GM12878 (cell line): ENCODE measurements at regions not wholly inside any gene's neighbourhood (a gene's known extent, or its start where the extent isn't known, plus 50 kb on each side); places are given as distances from the start of the nearest gene placed in this dataset.

Source experiments
- ATAC-seq: fragments of 200-7000 bp; cut with Tn5 transposase; 3 replicates; pipeline ENCODE4 v1.9.1; 2020; ENCODE audit warnings: mild to moderate bottlenecking, moderate library complexity
- BruUV-seq: library from RNA; stranded (reverse); fragments of 400-500 nt; replicated peaks from 2 replicates; lab custom pipeline; 2021; lab: Mats Ljungman, UMichigan
- CTCF ChIA-PET: fragments of 300-600 bp; sonication (Branson Sonifier 250); formaldehyde crosslinking; extraction: SDS; loops from one replicate; lab custom pipeline; 2021; ENCODE audit warnings: inconsistent platforms; lab: Yijun Ruan, JAX
- POLR2A ChIA-PET: fragments of 350-600 bp; formaldehyde crosslinking; extraction: SDS; loops from one replicate; lab custom pipeline; 2021; ENCODE audit warnings: inconsistent platforms; lab: Charles Lee
- RAD21 ChIA-PET: fragments of 300-600 bp; sonication (Branson Sonifier 250); formaldehyde crosslinking; loops from one replicate; lab custom pipeline; 2023; ENCODE audit warnings: antibody characterized with exemption; ENCODE audit not compliant: unreplicated experiment; lab: Charles Lee
- SMC1A ChIA-PET: fragments of 300-600 bp; sonication (Branson Sonifier 250); formaldehyde crosslinking; loops from one replicate; lab custom pipeline; 2023; ENCODE audit not compliant: unreplicated experiment, uncharacterized antibody; lab: Charles Lee
- DNase-seq: peaks from one replicate; pipeline ENCODE4 v3.0.0-alpha.2; 2011; ENCODE audit warnings: low read depth, low spot score
- FAIRE-seq: peaks from 3 replicates; lab custom pipeline; 2011; peaks lifted over from hg19 to GRCh38; lab: Jason Lieb, UNC
- H2AFZ ChIP-seq: 2 replicates; pipeline ENCODE4 v1.6.0; 2011; ENCODE audit warnings: low read depth, low read length, control low read depth; ENCODE audit not compliant: control insufficient read depth
- H3K27ac ChIP-seq: 2 replicates; pipeline ENCODE4 v1.5.1; 2011; ENCODE audit warnings: control low read depth; ENCODE audit not compliant: control insufficient read depth, insufficient read depth
- H3K27me3 ChIP-seq, 2 experiments: replicated peaks in 1 of 2; 2 replicates each; pipeline versions ENCODE4 v1.6.0 to v1.6.1; 2011; ENCODE audit warnings: low read length in 1 of 2; ENCODE audit not compliant: control insufficient read depth in 2 of 2, insufficient read depth in 2 of 2
- H3K36me3 ChIP-seq, 2 experiments: 2 replicates each; pipeline ENCODE4 v1.5.1; 2011; ENCODE audit warnings: low read length in 1 of 2; ENCODE audit not compliant: control insufficient read depth in 2 of 2, insufficient read depth in 2 of 2
- H3K4me1 ChIP-seq: 2 replicates; pipeline ENCODE4 v1.6.1; 2011; ENCODE audit warnings: mild to moderate bottlenecking, low read length, moderate library complexity, mixed read lengths; ENCODE audit not compliant: control insufficient read depth, insufficient read depth
- H3K4me2 ChIP-seq: 2 replicates; pipeline ENCODE4 v1.6.0; 2011; ENCODE audit warnings: control low read depth; ENCODE audit not compliant: control insufficient read depth, insufficient read depth
- H3K4me3 ChIP-seq: fragments of 200-600 bp; sonication (generic); 2 replicates; pipeline ENCODE4 v1.5.1; 2016
- H3K79me2 ChIP-seq: 2 replicates; pipeline ENCODE4 v1.6.0; 2011; ENCODE audit warnings: low read length; ENCODE audit not compliant: control insufficient read depth, insufficient read depth
- H3K9ac ChIP-seq: 2 replicates; pipeline ENCODE4 v1.8.0; 2011; ENCODE audit warnings: low read length, control low read depth, mixed read lengths; ENCODE audit not compliant: control insufficient read depth, insufficient read depth
- H3K9me3 ChIP-seq: replicated peaks from 3 replicates; pipeline ENCODE4 v1.5.1; 2011; ENCODE audit warnings: mild to moderate bottlenecking, low read length; ENCODE audit not compliant: control insufficient read depth, insufficient read depth
- H4K20me1 ChIP-seq: 2 replicates; pipeline ENCODE4 v1.6.0; 2011; ENCODE audit not compliant: control insufficient read depth, insufficient read depth
- BCL11A ChIP-seq: IDR thresholded peaks from 2 replicates; pipeline ENCODE4 v1.6.1; 2011; ENCODE audit warnings: low read depth, low read length
- BRCA1 ChIP-seq: IDR thresholded peaks from 2 replicates; pipeline ENCODE4 v1.6.1; 2011; ENCODE audit warnings: low read depth, low read length, improper control_type of control experiment
- CHD2 ChIP-seq: IDR thresholded peaks from 2 replicates; pipeline ENCODE4 v1.6.1; 2011; ENCODE audit warnings: low read depth, low read length, improper control_type of control experiment, borderline replicate concordance
- DPF2 ChIP-seq: fragments of 450-650 bp; IDR thresholded peaks from 2 replicates; pipeline ENCODE4 v1.6.1; 2017; ENCODE audit warnings: mild to moderate bottlenecking
- FOXM1 ChIP-seq: IDR thresholded peaks from 2 replicates; pipeline ENCODE4 v1.6.1; 2012; ENCODE audit warnings: low read depth, mild to moderate bottlenecking, inconsistent platforms, low read length, moderate library complexity
- GATAD2B ChIP-seq: fragments of 450-650 bp; conservative IDR thresholded peaks from 2 replicates; pipeline ENCODE4 v1.6.1; 2017; ENCODE audit warnings: low read depth, mild to moderate bottlenecking, moderate library complexity
- HDAC2 ChIP-seq: fragments of 200-600 bp; sonication (generic); IDR thresholded peaks from 2 replicates; pipeline ENCODE4 v1.6.1; 2017
- HDGF ChIP-seq: fragments of 450-650 bp; IDR thresholded peaks from 2 replicates; pipeline ENCODE4 v1.6.1; 2016; ENCODE audit warnings: antibody characterized with exemption
- KDM1A ChIP-seq: fragments of 200-600 bp; sonication (generic); IDR thresholded peaks from 2 replicates; pipeline ENCODE4 v1.6.1; 2016; ENCODE audit warnings: borderline replicate concordance
- MTA2 ChIP-seq: fragments of 450-650 bp; IDR thresholded peaks from 2 replicates; pipeline ENCODE4 v1.6.1; 2016; ENCODE audit warnings: low read depth, mild to moderate bottlenecking, moderate library complexity
- NFXL1 ChIP-seq: fragments of 450-650 bp; IDR thresholded peaks from 2 replicates; pipeline ENCODE4 v1.6.1; 2017; ENCODE audit warnings: antibody characterized with exemption, mild to moderate bottlenecking, borderline replicate concordance
- NFYA ChIP-seq: IDR thresholded peaks from 2 replicates; pipeline ENCODE4 v1.6.1; 2011; ENCODE audit warnings: low read depth, mild to moderate bottlenecking, low read length, improper control_type of control experiment, borderline replicate concordance
- RAD21 ChIP-seq: IDR thresholded peaks from 2 replicates; pipeline ENCODE4 v1.6.1; 2011; ENCODE audit warnings: mild to moderate bottlenecking, low read depth, low read length, moderate library complexity; ENCODE audit not compliant: insufficient read depth
- RFX5 ChIP-seq: IDR thresholded peaks from 2 replicates; pipeline ENCODE4 v1.6.1; 2011; ENCODE audit warnings: low read depth, low read length, improper control_type of control experiment
- STAT1 ChIP-seq: fragments of 450-650 bp; conservative IDR thresholded peaks from 2 replicates; pipeline ENCODE4 v1.6.1; 2014; ENCODE audit warnings: antibody characterized with exemption, mild to moderate bottlenecking
- YBX1 ChIP-seq: fragments of 450-650 bp; IDR thresholded peaks from 2 replicates; pipeline ENCODE4 v1.6.1; 2016; ENCODE audit warnings: antibody characterized with exemption
- WGBS: methylation state at CpG from one replicate; pipeline ENCODE4 v1.1.6; 2016; ENCODE audit warnings: low lambda C conversion rate; ENCODE audit not compliant: insufficient replicate concordance, insufficient coverage; ENCODE audit errors: missing lambda C conversion rate; 5-methylcytosine and 5-hydroxymethylcytosine counted together
- in situ Hi-C: fragments of 300-500 bp; cut with MboI; formaldehyde crosslinking; loops from 9 replicates; pipeline ENCODE4 v1.14.3; 2018; ENCODE audit warnings: mixed read lengths
- intact Hi-C: fragments of 100-400 bp; cut with micrococcal nuclease; formaldehyde crosslinking; loops from one replicate; pipeline ENCODE4 v1.14.2; 2022; ENCODE audit not compliant: unreplicated experiment
- TF ChIP-seq, protein P1 (sequence below): IDR thresholded peaks from 2 replicates; pipeline ENCODE4 v1.6.1; 2011; ENCODE audit warnings: mild to moderate bottlenecking, low read depth, low read length, moderate library complexity; ENCODE audit not compliant: insufficient replicate concordance
- TF ChIP-seq, protein P2 (sequence below): fragments of 450-650 bp; IDR thresholded peaks from 2 replicates; pipeline ENCODE4 v1.6.1; 2017; ENCODE audit warnings: mild to moderate bottlenecking, low read depth, inconsistent platforms; ENCODE audit not compliant: poor library complexity, severe bottlenecking

DNA sequence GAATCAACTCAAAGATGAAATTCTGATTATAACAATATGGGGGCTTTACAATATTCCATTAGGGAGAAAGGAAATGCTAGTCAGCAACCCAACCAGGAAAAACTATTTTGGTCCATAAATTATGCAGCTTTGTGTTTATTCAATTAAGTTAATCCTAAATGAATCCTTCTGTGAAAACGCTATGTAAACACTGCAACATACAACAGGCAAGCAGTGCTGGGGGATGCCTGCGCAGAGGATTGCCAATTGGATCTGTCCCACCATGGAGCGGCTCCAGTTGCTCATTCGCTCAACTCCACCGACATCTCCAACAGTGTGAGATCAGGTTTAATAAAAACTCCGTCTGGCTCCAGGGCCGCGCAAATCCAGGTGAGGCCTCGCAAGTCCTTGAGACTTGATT lies 290.5 kb upstream of the VEPH1 start:
- ATAC-seq (no peak), DNase-seq (no peak), FAIRE-seq (no peak)
- ChIA-PET CTCF (no interaction called here), RAD21 (no interaction called here), SMC1A (no interaction called here), POLR2A (interaction anchor here (0.6 kb wide), 1 partner anchor 1400 kb away, joined by 3 read pairs; no protein-coding TSS in a partner anchor)
- Histone ChIP-seq H3K4me2 (no peak overlapping the region), H3K9ac (no peak overlapping the region), H4K20me1 (no peaks in the 10 kb centered on the region), H3K27ac (no peak overlapping the region), H2AFZ (no peak overlapping the region), H3K4me3 (no peak overlapping the region), H3K4me1 (no peaks in the 10 kb centered on the region), H3K79me2 (no peaks in the 10 kb centered on the region), H3K9me3 (no peaks in the 10 kb centered on the region), H3K27me3 (no peaks in the 10 kb centered on the region; a peak in 1 of 4 replicates), H3K36me3 (no peaks in the 10 kb centered on the region)
- in situ Hi-C loops, result no loop called here
- 62% methylated on average over 9 of the region's 9 CpGs for WGBS
- no peak for TF ChIP-seq RFX5
- TF ChIP-seq, protein P1, sequence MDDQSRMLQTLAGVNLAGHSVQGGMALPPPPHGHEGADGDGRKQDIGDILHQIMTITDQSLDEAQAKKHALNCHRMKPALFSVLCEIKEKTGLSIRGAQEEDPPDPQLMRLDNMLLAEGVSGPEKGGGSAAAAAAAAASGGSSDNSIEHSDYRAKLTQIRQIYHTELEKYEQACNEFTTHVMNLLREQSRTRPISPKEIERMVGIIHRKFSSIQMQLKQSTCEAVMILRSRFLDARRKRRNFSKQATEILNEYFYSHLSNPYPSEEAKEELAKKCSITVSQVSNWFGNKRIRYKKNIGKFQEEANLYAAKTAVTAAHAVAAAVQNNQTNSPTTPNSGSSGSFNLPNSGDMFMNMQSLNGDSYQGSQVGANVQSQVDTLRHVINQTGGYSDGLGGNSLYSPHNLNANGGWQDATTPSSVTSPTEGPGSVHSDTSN, result no peak
- TF ChIP-seq NFYA, result no peak
- no peak for TF ChIP-seq YBX1
- TF ChIP-seq GATAD2B, result no peak
- TF ChIP-seq RAD21, result no peak
- TF ChIP-seq DPF2, result no peak
- TF ChIP-seq MTA2, result no peak
- TF ChIP-seq, protein P2, sequence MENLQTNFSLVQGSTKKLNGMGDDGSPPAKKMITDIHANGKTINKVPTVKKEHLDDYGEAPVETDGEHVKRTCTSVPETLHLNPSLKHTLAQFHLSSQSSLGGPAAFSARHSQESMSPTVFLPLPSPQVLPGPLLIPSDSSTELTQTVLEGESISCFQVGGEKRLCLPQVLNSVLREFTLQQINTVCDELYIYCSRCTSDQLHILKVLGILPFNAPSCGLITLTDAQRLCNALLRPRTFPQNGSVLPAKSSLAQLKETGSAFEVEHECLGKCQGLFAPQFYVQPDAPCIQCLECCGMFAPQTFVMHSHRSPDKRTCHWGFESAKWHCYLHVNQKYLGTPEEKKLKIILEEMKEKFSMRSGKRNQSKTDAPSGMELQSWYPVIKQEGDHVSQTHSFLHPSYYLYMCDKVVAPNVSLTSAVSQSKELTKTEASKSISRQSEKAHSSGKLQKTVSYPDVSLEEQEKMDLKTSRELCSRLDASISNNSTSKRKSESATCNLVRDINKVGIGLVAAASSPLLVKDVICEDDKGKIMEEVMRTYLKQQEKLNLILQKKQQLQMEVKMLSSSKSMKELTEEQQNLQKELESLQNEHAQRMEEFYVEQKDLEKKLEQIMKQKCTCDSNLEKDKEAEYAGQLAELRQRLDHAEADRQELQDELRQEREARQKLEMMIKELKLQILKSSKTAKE, result no peak
- TF ChIP-seq BRCA1, result no peak
- TF ChIP-seq CHD2, result no peak
- no peak for TF ChIP-seq HDGF
- no peak for TF ChIP-seq STAT1
- TF ChIP-seq KDM1A, result no peak
- TF ChIP-seq FOXM1, result no peak
- no peak for TF ChIP-seq NFXL1
- no peak for TF ChIP-seq HDAC2
- TF ChIP-seq BCL11A, result no peak
- intact Hi-C loops, result no loop called here
- no TSS peak for BruUV-seq
